ENCODE measurements at regions not wholly inside any gene's neighbourhood (a gene's known extent, or its start where the extent isn't known, plus 50 kb on each side); places are given as distances from the start of the nearest gene placed in this dataset.

GRCh38 chr11:115052601-115053000, 374.3 kb downstream of the NXPE2 start:
- CTCF ChIA-PET = interaction anchor here (0.7 kb wide), 1 partner anchor 107 kb away, joined by 3 read pairs; no protein-coding TSS in a partner anchor
- DNase-seq (ENCODE audit: low spot score) = no peak
- no peak for TF ChIP-seq CTCF (conservative IDR thresholded peaks at IDR 0.05; ENCODE audit: low read depth)
- H3K27ac ChIP-seq = no peak overlapping the region
- POLR2A ChIA-PET (ENCODE audit: low non-redundant PET) = no interaction called here

- no peak for DNase-seq (ENCODE audit: low spot score)
- no peak for TF ChIP-seq CTCF (conservative IDR thresholded peaks at IDR 0.05; ENCODE audit: low read depth)
- POLR2A ChIA-PET (ENCODE audit: low non-redundant PET) = no interaction called here
- CTCF ChIA-PET = no interaction called here
- no peak overlapping the region for H3K27ac ChIP-seq
These were observed 376.5 kb downstream of the NXPE2 start for GRCh38 chr11:115054570-115055538.

- CTCF ChIA-PET = no interaction called here
- DNase-seq (ENCODE audit: low spot score) = no peak
- TF ChIP-seq CTCF (conservative IDR thresholded peaks at IDR 0.05; ENCODE audit: low read depth) = no peak
- H3K27ac ChIP-seq = no peak overlapping the region
- POLR2A ChIA-PET (ENCODE audit: low non-redundant PET) = no interaction called here
These were observed 378.2 kb downstream of the NXPE2 start for GRCh38 chr11:115056514-115056913.

- H3K27ac ChIP-seq = no peak overlapping the region
- no peak for DNase-seq (ENCODE audit: low spot score)
- ChIA-PET CTCF (no interaction called here), POLR2A (ENCODE audit: low non-redundant PET) (no interaction called here)
- TF ChIP-seq CTCF (conservative IDR thresholded peaks at IDR 0.05; ENCODE audit: low read depth) = no peak
These were observed 382.5 kb downstream of the NXPE2 start for GRCh38 chr11:115060840-115061239.

GRCh38 chr11:115065314-115065713, 387.0 kb downstream of the NXPE2 start:
- no peak overlapping the region for H3K27ac ChIP-seq
- DNase-seq (ENCODE audit: low spot score) = no peak
- ChIA-PET CTCF (no interaction called here), POLR2A (ENCODE audit: low non-redundant PET) (no interaction called here)
- TF ChIP-seq CTCF (conservative IDR thresholded peaks at IDR 0.05; ENCODE audit: low read depth) = no peak

GRCh38 chr11:115065830-115066664, 387.7 kb downstream of the NXPE2 start:
- no peak overlapping the region for H3K27ac ChIP-seq
- ChIA-PET CTCF (no interaction called here), POLR2A (ENCODE audit: low non-redundant PET) (no interaction called here)
- no peak for DNase-seq (ENCODE audit: low spot score)
- TF ChIP-seq CTCF (conservative IDR thresholded peaks at IDR 0.05; ENCODE audit: low read depth) = no peak
